Right atrium auricular region (tissue), 2 donors: ENCODE measurements at regions not wholly inside any gene's neighbourhood (a gene's known extent, or its start where the extent isn't known, plus 50 kb on each side); places are given as distances from the start of the nearest gene placed in this dataset.

ENCODE experiments used
- DNase-seq: peaks from one replicate; pipeline ENCODE4 v3.0.0-alpha.2; 2019; ENCODE audit warnings: low spot score
- H3K27ac ChIP-seq, 2 donors: fragments of 200-600 bp; sonication (generic); 1 replicate in 1 of 2; 2 replicates in 1 of 2; pipeline ENCODE4 v1.5.1; 2016 to 2019
- H3K27me3 ChIP-seq, 2 donors: fragments of 200-600 bp; sonication (generic); one replicate each; pipeline versions ENCODE4 v1.5.1 to v1.6.0; 2017 to 2019
- H3K36me3 ChIP-seq: fragments of 200-600 bp; sonication (generic); one replicate; pipeline ENCODE4 v1.5.1; 2016
- H3K4me1 ChIP-seq, 2 donors: fragments of 200-600 bp; sonication (generic); one replicate each; pipeline versions ENCODE4 v1.5.1 to v1.6.0; 2017 to 2019
- H3K4me3 ChIP-seq, 2 donors: fragments of 200-600 bp; sonication (generic); 1 replicate in 1 of 2; 2 replicates in 1 of 2; pipeline ENCODE4 v1.5.1; 2017 to 2019; ENCODE audit warnings: mild to moderate bottlenecking in 1 of 2, moderate library complexity in 1 of 2
- H3K9me3 ChIP-seq, 2 donors: fragments of 200-600 bp; sonication (generic); one replicate each; pipeline ENCODE4 v1.5.1; 2019
- TF ChIP-seq, protein P1 (sequence below), 2 donors: fragments of 200-600 bp; sonication (generic); IDR thresholded peaks; one replicate each; pipeline ENCODE4 v1.5.1; 2019; ENCODE audit warnings: antibody characterized with exemption in 2 of 2

DNA sequence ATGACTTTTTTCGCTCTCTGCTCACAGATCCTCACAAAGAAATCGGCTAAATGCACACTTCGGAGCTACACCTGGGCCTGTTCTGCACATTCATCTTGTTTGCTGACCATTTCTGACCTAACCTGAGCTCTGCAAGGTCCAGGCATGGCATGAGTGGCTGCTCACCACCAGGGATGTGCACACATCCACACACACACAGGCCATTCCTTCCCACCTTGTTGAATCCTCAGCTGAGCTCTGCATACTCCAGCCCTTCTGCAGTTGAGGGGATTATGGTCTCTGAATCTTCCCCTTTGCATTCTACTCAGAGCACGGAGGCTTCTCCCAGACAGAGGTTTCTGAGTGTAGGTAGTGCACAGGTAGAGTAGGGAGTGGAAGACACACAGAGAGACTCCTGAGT is 411.9 kb upstream of the B3GAT1 start:
- Histone ChIP-seq H3K27me3 (no peaks in the 10 kb centered on the region), H3K9me3 (no peaks in the 10 kb centered on the region), H3K4me1 (no peaks in the 10 kb centered on the region), H3K27ac (no peak overlapping the region), H3K4me3 (no peak overlapping the region), H3K36me3 (no peaks in the 10 kb centered on the region)
- DNase-seq, result no peak
- TF ChIP-seq, protein P1, sequence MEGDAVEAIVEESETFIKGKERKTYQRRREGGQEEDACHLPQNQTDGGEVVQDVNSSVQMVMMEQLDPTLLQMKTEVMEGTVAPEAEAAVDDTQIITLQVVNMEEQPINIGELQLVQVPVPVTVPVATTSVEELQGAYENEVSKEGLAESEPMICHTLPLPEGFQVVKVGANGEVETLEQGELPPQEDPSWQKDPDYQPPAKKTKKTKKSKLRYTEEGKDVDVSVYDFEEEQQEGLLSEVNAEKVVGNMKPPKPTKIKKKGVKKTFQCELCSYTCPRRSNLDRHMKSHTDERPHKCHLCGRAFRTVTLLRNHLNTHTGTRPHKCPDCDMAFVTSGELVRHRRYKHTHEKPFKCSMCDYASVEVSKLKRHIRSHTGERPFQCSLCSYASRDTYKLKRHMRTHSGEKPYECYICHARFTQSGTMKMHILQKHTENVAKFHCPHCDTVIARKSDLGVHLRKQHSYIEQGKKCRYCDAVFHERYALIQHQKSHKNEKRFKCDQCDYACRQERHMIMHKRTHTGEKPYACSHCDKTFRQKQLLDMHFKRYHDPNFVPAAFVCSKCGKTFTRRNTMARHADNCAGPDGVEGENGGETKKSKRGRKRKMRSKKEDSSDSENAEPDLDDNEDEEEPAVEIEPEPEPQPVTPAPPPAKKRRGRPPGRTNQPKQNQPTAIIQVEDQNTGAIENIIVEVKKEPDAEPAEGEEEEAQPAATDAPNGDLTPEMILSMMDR (IDR thresholded peaks at IDR 0.05), result no peak

DNA sequence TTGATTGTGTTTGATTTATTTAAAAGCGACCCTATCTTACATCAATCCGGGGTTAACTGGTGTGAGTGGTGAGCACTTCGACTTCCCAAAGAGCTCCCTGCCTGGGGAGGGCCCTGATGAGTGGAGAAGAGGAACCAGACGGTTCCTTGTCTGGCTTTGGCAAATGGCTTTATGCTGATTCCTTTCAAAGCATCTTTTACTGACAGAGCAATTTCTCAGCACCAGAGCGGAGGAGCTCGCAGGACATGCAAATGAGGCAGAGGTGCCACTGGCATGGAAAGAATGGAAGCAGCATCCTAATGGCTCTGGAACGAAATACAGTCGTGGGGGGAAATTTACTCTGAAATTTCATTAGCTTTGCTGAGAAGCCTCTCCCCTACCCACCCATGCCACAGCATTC is 410.9 kb upstream of the B3GAT1 start:
- no peak for DNase-seq
- TF ChIP-seq, protein P1 (IDR thresholded peaks at IDR 0.05), result no peak
- H3K36me3 ChIP-seq, result no peaks in the 10 kb centered on the region
- H3K27me3 ChIP-seq, result no peaks in the 10 kb centered on the region
- H3K27ac ChIP-seq, result no peak overlapping the region
- H3K9me3 ChIP-seq, result no peaks in the 10 kb centered on the region
- H3K4me3 ChIP-seq, result no peak overlapping the region
- H3K4me1 ChIP-seq, result no peaks in the 10 kb centered on the region

DNA sequence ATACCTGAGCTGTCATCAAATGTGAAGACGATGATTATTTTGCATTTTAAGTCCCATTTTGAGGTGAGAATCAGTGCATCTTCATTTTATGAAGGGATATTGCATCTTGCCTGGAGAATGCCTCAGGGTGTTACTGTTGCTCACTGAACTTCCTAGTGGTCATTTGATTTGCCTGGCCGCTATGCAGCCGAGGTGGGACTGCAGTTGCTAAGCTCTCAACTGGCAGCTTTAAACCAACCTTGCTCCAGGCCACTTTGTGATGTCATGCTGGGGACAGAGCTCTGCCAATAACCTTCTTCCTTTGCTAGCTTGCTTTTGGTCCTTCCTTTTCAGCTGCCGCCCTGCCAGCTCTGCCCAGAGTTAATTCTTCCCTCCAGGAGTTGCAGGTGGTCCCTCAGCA is 409.4 kb upstream of the B3GAT1 start:
- H3K27me3 ChIP-seq, result no peaks in the 10 kb centered on the region
- TF ChIP-seq, protein P1 (IDR thresholded peaks at IDR 0.05), result no peak
- H3K36me3 ChIP-seq, result no peaks in the 10 kb centered on the region
- no peaks in the 10 kb centered on the region for H3K4me1 ChIP-seq
- DNase-seq, result no peak
- no peaks in the 10 kb centered on the region for H3K9me3 ChIP-seq
- no peak overlapping the region for H3K4me3 ChIP-seq
- H3K27ac ChIP-seq, result no peak overlapping the region

DNA sequence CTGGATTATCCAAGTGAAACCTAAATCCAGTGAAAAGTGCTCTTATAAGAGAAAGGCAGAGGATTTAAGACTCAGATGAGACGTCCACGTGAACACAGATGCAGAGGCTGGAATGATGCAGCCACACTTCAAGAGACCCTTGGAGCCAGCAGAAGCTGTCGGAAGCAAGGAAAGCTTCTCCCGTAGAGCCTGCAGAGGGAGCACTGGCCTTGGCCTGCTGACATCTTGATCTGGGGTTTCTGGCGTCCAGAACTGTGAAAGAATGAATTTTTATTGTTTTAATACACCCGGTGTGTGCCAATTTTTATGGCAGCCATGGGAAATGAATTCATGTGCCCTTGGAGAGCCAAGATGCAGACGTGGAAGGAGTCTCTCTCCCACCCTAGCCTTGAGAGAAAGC is 407.0 kb upstream of the B3GAT1 start:
- Histone ChIP-seq H3K4me3 (no peak overlapping the region), H3K27ac (no peak overlapping the region), H3K27me3 (no peaks in the 10 kb centered on the region), H3K9me3 (no peaks in the 10 kb centered on the region), H3K36me3 (no peaks in the 10 kb centered on the region), H3K4me1 (no peaks in the 10 kb centered on the region)
- DNase-seq, result no peak
- TF ChIP-seq, protein P1 (IDR thresholded peaks at IDR 0.05), result no peak

DNA sequence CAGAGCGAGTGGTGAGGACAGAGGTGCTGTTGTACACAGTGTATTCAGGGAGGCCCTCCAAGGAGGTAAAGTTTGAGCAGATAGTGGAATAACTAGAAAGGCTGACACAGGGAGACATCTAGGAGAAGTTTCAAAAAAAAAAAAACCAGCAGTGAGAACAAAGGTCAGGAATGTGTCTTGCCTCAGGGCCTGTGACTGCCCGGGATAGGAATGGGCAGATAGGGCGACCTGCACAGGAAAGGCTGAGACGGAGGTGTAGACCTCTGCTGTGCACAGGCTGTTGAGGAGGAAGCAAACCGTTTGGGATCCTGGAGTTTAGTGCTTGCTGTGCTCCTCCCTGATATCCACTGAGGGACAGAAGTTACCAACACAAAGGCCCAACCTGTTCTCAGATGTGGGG is 406.5 kb upstream of the B3GAT1 start:
- DNase-seq, result no peak
- Histone ChIP-seq H3K4me1 (no peaks in the 10 kb centered on the region), H3K27ac (no peak overlapping the region), H3K4me3 (no peak overlapping the region), H3K9me3 (no peaks in the 10 kb centered on the region), H3K36me3 (no peaks in the 10 kb centered on the region), H3K27me3 (no peaks in the 10 kb centered on the region)
- TF ChIP-seq, protein P1 (IDR thresholded peaks at IDR 0.05), result no peak

GRCh38 chr11:134815404-134815803 is 403.4 kb upstream of the B3GAT1 start:
- Histone ChIP-seq H3K27ac (no peak overlapping the region), H3K27me3 (no peaks in the 10 kb centered on the region), H3K4me1 (no peaks in the 10 kb centered on the region), H3K9me3 (no peaks in the 10 kb centered on the region), H3K4me3 (no peak overlapping the region), H3K36me3 (no peaks in the 10 kb centered on the region)
- TF ChIP-seq, protein P1 (IDR thresholded peaks at IDR 0.05), result no peak
- no peak for DNase-seq
